ENCODE measurements at regions not wholly inside any gene's neighbourhood (a gene's known extent, or its start where the extent isn't known, plus 50 kb on each side); places are given as distances from the start of the nearest gene placed in this dataset.

DNA sequence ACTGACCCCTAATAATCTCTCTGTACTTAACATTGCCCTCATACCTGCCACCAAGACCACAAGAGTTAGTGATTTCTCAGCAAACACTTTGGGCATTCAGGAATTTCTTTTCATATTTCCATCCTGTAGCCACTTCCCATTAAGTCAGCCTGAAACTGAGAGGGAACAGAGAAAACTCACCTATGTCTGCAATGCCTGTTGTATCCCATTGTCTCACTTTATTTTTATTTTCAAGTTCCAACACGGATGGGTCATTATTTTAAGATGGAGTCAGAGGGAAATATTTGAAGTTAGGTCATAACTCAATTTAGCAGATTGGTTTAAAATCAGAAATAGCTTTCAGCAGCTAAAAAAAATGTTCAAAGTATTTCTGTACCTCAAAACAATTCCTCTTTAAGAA is 937.8 kb upstream of the CHORDC1 start:
- Histone ChIP-seq H4K20me1 (ENCODE audit: insufficient read depth) (no peaks in the 10 kb centered on the region), H3K9ac (no peak overlapping the region), H3K4me3 (IDR thresholded peaks at IDR 0.05; ENCODE audit: insufficient read depth, low read depth, low read length) (no peak overlapping the region), H3K36me3 (ENCODE audit: insufficient read depth) (no peaks in the 10 kb centered on the region), H3K4me2 (no peak overlapping the region), H3K27me3 (ENCODE audit: insufficient read depth, low read depth) (no peaks in the 10 kb centered on the region), H3K27ac (no peak overlapping the region), H3K4me1 (ENCODE audit: low read depth, poor library complexity, severe bottlenecking) (no peaks in the 10 kb centered on the region), H2AFZ (ENCODE audit: low read depth) (no peak overlapping the region), H3K79me2 (ENCODE audit: insufficient read depth, low read depth) (no peaks in the 10 kb centered on the region)
- TF ChIP-seq, protein P1, sequence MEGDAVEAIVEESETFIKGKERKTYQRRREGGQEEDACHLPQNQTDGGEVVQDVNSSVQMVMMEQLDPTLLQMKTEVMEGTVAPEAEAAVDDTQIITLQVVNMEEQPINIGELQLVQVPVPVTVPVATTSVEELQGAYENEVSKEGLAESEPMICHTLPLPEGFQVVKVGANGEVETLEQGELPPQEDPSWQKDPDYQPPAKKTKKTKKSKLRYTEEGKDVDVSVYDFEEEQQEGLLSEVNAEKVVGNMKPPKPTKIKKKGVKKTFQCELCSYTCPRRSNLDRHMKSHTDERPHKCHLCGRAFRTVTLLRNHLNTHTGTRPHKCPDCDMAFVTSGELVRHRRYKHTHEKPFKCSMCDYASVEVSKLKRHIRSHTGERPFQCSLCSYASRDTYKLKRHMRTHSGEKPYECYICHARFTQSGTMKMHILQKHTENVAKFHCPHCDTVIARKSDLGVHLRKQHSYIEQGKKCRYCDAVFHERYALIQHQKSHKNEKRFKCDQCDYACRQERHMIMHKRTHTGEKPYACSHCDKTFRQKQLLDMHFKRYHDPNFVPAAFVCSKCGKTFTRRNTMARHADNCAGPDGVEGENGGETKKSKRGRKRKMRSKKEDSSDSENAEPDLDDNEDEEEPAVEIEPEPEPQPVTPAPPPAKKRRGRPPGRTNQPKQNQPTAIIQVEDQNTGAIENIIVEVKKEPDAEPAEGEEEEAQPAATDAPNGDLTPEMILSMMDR (conservative IDR thresholded peaks at IDR 0.05; ENCODE audit: low read depth, low read length) = no peak

DNA sequence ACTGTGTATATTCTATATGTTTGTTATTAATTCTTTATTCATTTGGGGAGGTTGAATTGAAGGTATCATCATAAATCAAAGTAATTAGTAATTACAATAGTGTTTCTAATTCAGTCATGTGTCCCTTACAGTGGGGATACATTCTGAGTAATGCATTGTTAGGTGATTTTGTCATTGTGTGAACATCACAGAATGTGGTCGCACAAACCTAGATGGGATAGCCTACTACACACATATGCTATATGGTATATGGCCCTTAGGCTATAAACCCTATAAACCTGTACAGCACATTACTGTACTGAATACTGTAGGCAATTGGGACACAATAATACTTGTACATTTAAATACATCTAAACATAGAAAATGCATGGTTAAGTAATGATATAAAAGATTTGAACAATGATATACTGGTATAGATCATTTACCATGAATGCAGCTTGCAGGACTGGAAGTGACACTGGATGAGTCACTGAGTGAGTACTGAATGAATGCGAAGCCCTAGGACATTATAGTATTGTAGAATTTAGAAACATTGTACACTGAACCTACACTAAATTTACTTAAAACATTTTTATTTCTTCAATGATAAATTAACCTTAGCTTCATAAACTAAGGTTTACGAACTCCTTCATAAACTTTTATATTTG is 936.2 kb upstream of the CHORDC1 start:
- Histone ChIP-seq H4K20me1 (ENCODE audit: insufficient read depth) (no peaks in the 10 kb centered on the region), H3K4me1 (ENCODE audit: low read depth, poor library complexity, severe bottlenecking) (no peaks in the 10 kb centered on the region), H3K27ac (no peak overlapping the region), H2AFZ (ENCODE audit: low read depth) (no peak overlapping the region), H3K9ac (no peak overlapping the region), H3K4me2 (no peak overlapping the region), H3K4me3 (IDR thresholded peaks at IDR 0.05; ENCODE audit: insufficient read depth, low read depth, low read length) (no peak overlapping the region), H3K27me3 (ENCODE audit: insufficient read depth, low read depth) (no peaks in the 10 kb centered on the region), H3K79me2 (ENCODE audit: insufficient read depth, low read depth) (no peaks in the 10 kb centered on the region), H3K36me3 (ENCODE audit: insufficient read depth) (no peaks in the 10 kb centered on the region)
- TF ChIP-seq, protein P1 (conservative IDR thresholded peaks at IDR 0.05; ENCODE audit: low read depth, low read length) = no peak

DNA sequence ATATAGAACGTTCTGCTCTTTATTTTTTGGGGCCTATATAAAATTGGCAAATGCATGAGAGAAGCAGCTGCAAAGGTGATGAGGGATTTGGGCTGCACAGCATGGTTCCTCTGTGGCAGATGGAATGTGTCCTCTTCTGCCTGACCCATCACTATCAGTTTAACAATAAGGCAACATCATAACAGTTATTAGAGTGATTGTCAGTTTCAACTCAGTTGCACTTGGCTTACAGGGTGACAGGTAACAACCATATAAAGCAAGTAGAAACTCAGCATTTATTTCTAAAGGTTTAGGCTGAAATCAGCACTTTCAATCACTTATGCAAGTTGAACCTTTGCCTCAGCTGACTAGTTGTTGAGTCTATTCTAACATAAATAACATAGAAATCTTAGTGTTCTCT is 935.4 kb upstream of the CHORDC1 start:
- no peaks in the 10 kb centered on the region for H3K36me3 ChIP-seq (ENCODE audit: insufficient read depth)
- H4K20me1 ChIP-seq (ENCODE audit: insufficient read depth) = no peaks in the 10 kb centered on the region
- H3K27me3 ChIP-seq (ENCODE audit: insufficient read depth, low read depth) = no peaks in the 10 kb centered on the region
- H3K4me2 ChIP-seq = no peak overlapping the region
- H3K9ac ChIP-seq = no peak overlapping the region
- H3K4me3 ChIP-seq (IDR thresholded peaks at IDR 0.05; ENCODE audit: insufficient read depth, low read depth, low read length) = no peak overlapping the region
- H3K79me2 ChIP-seq (ENCODE audit: insufficient read depth, low read depth) = no peaks in the 10 kb centered on the region
- H3K27ac ChIP-seq = no peak overlapping the region
- H3K4me1 ChIP-seq (ENCODE audit: low read depth, poor library complexity, severe bottlenecking) = no peaks in the 10 kb centered on the region
- TF ChIP-seq, protein P1 (conservative IDR thresholded peaks at IDR 0.05; ENCODE audit: low read depth, low read length) = no peak
- H2AFZ ChIP-seq (ENCODE audit: low read depth) = no peak overlapping the region

DNA sequence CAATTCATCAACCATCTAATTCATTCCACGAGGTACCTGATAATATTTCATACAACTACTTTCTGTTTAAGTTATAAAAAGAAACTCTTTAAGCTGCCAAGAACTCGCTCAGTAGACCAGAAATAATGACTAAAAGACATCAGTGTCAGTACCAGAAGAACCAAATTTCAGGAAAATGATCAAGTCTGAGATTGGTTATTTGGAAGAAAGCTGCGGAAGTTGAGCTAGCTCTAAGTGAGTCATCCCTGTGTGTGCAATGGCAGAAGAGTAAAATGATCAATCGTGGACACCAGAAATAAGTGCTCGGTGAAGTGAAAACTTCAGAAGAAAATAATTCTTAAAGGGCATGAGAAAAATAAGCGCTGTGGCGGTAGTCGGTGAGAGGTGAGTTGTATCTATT is 933.2 kb upstream of the CHORDC1 start:
- H2AFZ ChIP-seq (ENCODE audit: low read depth) = no peak overlapping the region

More for the DNA sequence above, 933.2 kb upstream of the CHORDC1 start:
- no peaks in the 10 kb centered on the region for H4K20me1 ChIP-seq (ENCODE audit: insufficient read depth)
- no peak overlapping the region for H3K4me3 ChIP-seq (IDR thresholded peaks at IDR 0.05; ENCODE audit: insufficient read depth, low read depth, low read length)
- no peak overlapping the region for H3K9ac ChIP-seq
- TF ChIP-seq, protein P1 (conservative IDR thresholded peaks at IDR 0.05; ENCODE audit: low read depth, low read length) = no peak
- no peaks in the 10 kb centered on the region for H3K36me3 ChIP-seq (ENCODE audit: insufficient read depth)
- no peak overlapping the region for H3K27ac ChIP-seq
- no peaks in the 10 kb centered on the region for H3K4me1 ChIP-seq (ENCODE audit: low read depth, poor library complexity, severe bottlenecking)
- no peak overlapping the region for H3K4me2 ChIP-seq
- H3K79me2 ChIP-seq (ENCODE audit: insufficient read depth, low read depth) = no peaks in the 10 kb centered on the region
- H3K27me3 ChIP-seq (ENCODE audit: insufficient read depth, low read depth) = no peaks in the 10 kb centered on the region
